ENCODE measurements at regions not wholly inside any gene's neighbourhood (a gene's known extent, or its start where the extent isn't known, plus 50 kb on each side); places are given as distances from the start of the nearest gene placed in this dataset.
"Not testable (repeated sequence)": the region's sequence is repeated elsewhere in the genome, so short reads cannot be mapped to it uniquely, and the experiment has no call there.

DNA sequence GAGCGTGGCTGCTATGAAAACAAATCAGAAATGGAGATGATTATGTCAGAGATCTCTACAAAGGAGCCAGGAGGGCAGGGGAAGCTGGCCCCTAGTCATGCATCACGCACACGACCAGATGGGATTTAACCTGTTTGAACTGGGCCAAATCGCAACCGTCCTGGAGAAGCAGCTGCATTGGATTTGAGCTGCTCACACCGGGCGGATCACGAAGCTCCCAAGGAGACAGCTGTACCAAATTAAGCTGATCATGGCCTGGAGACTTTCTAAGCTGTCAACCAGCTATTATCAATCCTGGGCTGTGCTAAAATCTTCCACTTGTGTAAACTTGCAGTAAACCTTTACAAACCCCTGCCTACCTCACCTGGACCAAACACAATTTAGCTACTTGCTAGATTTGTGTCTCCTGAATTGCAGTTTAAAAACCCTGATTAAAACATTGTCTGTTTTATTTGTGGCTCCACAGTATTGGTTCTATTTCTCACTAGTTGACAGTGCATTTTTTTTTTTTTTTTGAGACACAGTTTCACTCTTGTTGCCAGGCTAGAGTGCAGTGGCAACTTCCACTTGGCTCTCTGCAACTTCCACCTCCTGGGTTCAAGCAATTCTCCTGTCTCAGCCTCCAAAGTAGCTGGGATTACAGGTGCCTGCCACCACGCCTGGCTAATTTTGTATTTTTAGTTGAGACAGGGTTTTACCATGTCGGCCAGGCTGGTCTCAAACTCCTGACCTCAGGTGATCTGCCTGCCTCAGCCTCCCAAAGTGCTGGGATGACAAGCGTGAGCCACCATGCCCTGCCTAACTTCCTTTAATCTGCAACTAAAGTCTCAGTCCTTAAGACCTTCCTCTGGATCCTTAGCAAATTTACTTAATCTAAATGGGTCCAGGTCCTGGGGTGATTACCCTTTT is 98.3 kb upstream of the GRIN2A start (continued):
- TF ChIP-seq, protein P1, sequence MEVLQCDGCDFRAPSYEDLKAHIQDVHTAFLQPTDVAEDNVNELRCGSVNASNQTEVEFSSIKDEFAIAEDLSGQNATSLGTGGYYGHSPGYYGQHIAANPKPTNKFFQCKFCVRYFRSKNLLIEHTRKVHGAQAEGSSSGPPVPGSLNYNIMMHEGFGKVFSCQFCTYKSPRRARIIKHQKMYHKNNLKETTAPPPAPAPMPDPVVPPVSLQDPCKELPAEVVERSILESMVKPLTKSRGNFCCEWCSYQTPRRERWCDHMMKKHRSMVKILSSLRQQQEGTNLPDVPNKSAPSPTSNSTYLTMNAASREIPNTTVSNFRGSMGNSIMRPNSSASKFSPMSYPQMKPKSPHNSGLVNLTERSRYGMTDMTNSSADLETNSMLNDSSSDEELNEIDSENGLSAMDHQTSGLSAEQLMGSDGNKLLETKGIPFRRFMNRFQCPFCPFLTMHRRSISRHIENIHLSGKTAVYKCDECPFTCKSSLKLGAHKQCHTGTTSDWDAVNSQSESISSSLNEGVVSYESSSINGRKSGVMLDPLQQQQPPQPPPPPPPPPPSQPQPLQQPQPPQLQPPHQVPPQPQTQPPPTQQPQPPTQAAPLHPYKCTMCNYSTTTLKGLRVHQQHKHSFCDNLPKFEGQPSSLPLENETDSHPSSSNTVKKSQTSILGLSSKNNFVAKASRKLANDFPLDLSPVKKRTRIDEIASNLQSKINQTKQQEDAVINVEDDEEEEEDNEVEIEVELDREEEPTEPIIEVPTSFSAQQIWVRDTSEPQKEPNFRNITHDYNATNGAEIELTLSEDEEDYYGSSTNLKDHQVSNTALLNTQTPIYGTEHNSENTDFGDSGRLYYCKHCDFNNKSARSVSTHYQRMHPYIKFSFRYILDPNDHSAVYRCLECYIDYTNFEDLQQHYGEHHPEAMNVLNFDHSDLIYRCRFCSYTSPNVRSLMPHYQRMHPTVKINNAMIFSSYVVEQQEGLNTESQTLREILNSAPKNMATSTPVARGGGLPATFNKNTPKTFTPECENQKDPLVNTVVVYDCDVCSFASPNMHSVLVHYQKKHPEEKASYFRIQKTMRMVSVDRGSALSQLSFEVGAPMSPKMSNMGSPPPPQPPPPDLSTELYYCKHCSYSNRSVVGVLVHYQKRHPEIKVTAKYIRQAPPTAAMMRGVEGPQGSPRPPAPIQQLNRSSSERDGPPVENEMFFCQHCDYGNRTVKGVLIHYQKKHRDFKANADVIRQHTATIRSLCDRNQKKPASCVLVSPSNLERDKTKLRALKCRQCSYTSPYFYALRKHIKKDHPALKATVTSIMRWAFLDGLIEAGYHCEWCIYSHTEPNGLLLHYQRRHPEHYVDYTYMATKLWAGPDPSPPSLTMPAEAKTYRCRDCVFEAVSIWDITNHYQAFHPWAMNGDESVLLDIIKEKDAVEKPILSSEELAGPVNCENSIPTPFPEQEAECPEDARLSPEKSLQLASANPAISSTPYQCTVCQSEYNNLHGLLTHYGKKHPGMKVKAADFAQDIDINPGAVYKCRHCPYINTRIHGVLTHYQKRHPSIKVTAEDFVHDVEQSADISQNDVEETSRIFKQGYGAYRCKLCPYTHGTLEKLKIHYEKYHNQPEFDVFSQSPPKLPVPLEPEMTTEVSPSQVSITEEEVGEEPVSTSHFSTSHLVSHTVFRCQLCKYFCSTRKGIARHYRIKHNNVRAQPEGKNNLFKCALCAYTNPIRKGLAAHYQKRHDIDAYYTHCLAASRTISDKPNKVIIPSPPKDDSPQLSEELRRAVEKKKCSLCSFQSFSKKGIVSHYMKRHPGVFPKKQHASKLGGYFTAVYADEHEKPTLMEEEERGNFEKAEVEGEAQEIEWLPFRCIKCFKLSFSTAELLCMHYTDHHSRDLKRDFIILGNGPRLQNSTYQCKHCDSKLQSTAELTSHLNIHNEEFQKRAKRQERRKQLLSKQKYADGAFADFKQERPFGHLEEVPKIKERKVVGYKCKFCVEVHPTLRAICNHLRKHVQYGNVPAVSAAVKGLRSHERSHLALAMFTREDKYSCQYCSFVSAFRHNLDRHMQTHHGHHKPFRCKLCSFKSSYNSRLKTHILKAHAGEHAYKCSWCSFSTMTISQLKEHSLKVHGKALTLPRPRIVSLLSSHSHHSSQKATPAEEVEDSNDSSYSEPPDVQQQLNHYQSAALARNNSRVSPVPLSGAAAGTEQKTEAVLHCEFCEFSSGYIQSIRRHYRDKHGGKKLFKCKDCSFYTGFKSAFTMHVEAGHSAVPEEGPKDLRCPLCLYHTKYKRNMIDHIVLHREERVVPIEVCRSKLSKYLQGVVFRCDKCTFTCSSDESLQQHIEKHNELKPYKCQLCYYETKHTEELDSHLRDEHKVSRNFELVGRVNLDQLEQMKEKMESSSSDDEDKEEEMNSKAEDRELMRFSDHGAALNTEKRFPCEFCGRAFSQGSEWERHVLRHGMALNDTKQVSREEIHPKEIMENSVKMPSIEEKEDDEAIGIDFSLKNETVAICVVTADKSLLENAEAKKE (CRISPR knock-in tag; IDR thresholded peaks at IDR 0.05) = no peak
- no peak for TF ChIP-seq NANOG (IDR thresholded peaks at IDR 0.05; ENCODE audit: borderline replicate concordance)
- TF ChIP-seq POLR2AphosphoS5 (IDR thresholded peaks at IDR 0.05; ENCODE audit: low read depth) = no peak

DNA sequence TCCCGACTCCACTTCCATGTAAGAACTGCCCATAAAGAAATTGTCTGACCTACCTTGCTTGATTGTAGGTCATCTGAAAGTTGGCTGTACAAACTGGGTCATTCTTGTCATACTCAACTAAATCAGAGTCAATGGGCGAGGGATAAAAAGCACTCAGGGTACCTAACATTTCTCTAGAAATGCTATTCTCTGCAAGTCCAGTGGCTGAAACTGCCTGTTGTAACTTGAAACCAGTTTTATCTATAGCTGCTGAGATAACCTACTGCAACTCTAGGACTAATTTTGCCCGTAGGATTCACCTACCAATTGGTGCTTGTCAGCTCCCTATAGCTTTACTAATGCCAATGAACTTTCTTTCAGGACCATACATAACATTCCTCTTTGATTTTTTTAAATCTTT is 100.1 kb upstream of the GRIN2A start:
- no peaks in the 10 kb centered on the region for H3K79me2 ChIP-seq (replicated peaks; ENCODE audit: insufficient read depth)
- H2AFZ ChIP-seq = no peak overlapping the region
- no peak overlapping the region for H3K27ac Mint-ChIP-seq
- TF ChIP-seq CREB1 (CRISPR knock-in tag; IDR thresholded peaks at IDR 0.05; ENCODE audit: low read depth) (no peak), EZH2phosphoT487 (IDR thresholded peaks at IDR 0.05; ENCODE audit: unreplicated experiment) (no peak)
- no peak for DNase-seq (ENCODE audit: low spot score)
- H3K9me2 ChIP-seq (ENCODE audit: insufficient read depth) = no peaks in the 10 kb centered on the region
- peaks cover 11% of the 10 kb centered on the region for H3K27me3 Mint-ChIP-seq (ENCODE audit: insufficient read depth, low read depth, poor library complexity)
- H4K20me1 ChIP-seq (replicated peaks; ENCODE audit: insufficient read depth) = no peaks in the 10 kb centered on the region
- peaks cover 54% of the 10 kb centered on the region for H3K9me3 Mint-ChIP-seq
- H3K36me3 ChIP-seq (ENCODE audit: insufficient read depth) = no peaks in the 10 kb centered on the region
- no peak for ATAC-seq
- no peak overlapping the region for H3K4me3 Mint-ChIP-seq
- H3K4me1 Mint-ChIP-seq = peaks cover 8% of the 10 kb centered on the region
- H3K27me3 ChIP-seq (ENCODE audit: insufficient read depth) = no peaks in the 10 kb centered on the region
- H3K4me3 ChIP-seq = no peak overlapping the region
- no peak overlapping the region for H3K27ac ChIP-seq (ENCODE audit: low read depth)
- no peaks in the 10 kb centered on the region for H3F3A ChIP-seq (replicated peaks; ENCODE audit: low read depth)
- H3K4me2 ChIP-seq = no peak overlapping the region
- no peaks in the 10 kb centered on the region for H3K4me1 ChIP-seq (ENCODE audit: insufficient read depth)
- peaks cover 24% of the 10 kb centered on the region for H3K36me3 Mint-ChIP-seq (ENCODE audit: low read depth)

DNA sequence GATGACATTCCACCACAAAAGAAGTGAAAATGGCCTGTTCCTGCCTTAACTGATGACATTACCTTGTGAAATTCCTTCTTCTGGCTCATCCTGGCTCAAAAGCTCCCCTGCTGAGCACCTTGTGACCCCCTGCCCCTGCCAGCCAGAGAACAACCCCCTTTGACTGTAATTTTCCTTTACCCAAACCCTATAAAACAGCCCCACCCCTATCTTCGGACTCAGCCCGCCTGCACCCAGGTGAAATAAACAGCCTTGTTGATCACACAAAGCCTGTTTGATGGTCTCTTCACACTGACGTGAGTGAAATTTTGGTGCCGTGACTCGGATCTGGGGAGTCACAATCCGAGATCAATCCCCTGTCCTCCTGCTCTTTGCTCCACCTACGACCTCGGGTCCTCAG is 101.0 kb upstream of the GRIN2A start:
- H2AFZ ChIP-seq = peak overlapping the region; percentile 28; the same call in 1 of the 2 replicates
- not testable (repeated sequence) for H3K27ac ChIP-seq (ENCODE audit: low read depth); DNase-seq (ENCODE audit: low spot score); H3K4me1 ChIP-seq (ENCODE audit: insufficient read depth); H3K4me2 ChIP-seq; H3K4me1 Mint-ChIP-seq; H3K27ac Mint-ChIP-seq; H3K4me3 Mint-ChIP-seq; H3K27me3 ChIP-seq (ENCODE audit: insufficient read depth); H3K4me3 ChIP-seq; H3K9me2 ChIP-seq (ENCODE audit: insufficient read depth); H3K36me3 ChIP-seq (ENCODE audit: insufficient read depth); H4K20me1 ChIP-seq (replicated peaks; ENCODE audit: insufficient read depth); H3F3A ChIP-seq (replicated peaks; ENCODE audit: low read depth); ATAC-seq; H3K79me2 ChIP-seq (replicated peaks; ENCODE audit: insufficient read depth)
- H3K9me3 Mint-ChIP-seq = peaks cover 45% of the 10 kb centered on the region
- peaks cover 15% of the 10 kb centered on the region for H3K36me3 Mint-ChIP-seq (ENCODE audit: low read depth)
- H3K27me3 Mint-ChIP-seq (ENCODE audit: insufficient read depth, low read depth, poor library complexity) = peaks cover 11% of the 10 kb centered on the region

DNA sequence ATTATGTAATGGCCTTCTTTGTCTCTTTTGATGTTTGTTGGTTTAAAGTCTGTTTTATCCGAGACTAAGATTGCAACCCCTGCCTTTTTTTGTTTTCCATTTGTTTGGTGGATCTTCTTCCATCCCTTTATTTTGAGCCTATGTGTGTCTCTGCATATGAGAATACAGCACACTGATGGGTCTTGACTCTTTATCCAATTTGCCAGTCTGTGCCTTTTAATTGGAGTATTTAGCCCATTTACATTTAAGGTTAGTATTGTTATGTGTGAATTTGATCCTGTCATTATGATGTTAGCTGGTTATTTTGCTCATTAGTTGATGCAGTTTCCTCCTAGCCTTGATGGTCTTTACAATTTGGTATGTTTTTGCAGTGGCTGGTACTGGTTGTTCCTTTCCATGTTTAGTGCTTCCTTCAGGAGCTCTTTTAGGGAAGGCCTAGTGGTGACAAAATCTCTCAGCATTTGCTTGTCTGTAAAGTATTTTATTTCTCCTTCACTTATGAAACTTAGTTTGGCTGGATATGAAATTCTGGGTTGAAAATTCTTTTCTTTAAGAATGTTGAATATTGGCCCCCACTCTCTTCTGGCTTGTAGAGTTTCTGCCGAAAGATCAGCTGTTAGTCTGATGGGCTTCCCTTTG is 95.3 kb upstream of the ATF7IP2 start:
- H3K27ac Mint-ChIP-seq; H3K4me2 ChIP-seq; H3K79me2 ChIP-seq (replicated peaks; ENCODE audit: insufficient read depth); H3K4me1 Mint-ChIP-seq; H3K4me3 Mint-ChIP-seq; H3K27ac ChIP-seq (ENCODE audit: low read depth); H3F3A ChIP-seq (replicated peaks; ENCODE audit: low read depth); H4K20me1 ChIP-seq (replicated peaks; ENCODE audit: insufficient read depth); H2AFZ ChIP-seq; H3K36me3 ChIP-seq (ENCODE audit: insufficient read depth); H3K9me2 ChIP-seq (ENCODE audit: insufficient read depth); DNase-seq (ENCODE audit: low spot score); H3K27me3 ChIP-seq (ENCODE audit: insufficient read depth); H3K4me1 ChIP-seq (ENCODE audit: insufficient read depth); H3K27me3 Mint-ChIP-seq (ENCODE audit: insufficient read depth, low read depth, poor library complexity); ATAC-seq; H3K4me3 ChIP-seq: not testable (repeated sequence)
- Mint-ChIP-seq H3K36me3 (ENCODE audit: low read depth) (peaks cover 32% of the 10 kb centered on the region), H3K9me3 (peaks cover 69% of the 10 kb centered on the region)

All from GM23338 (cell line).